HepG2 (cell line): ENCODE measurements at regions not wholly inside any gene's neighbourhood (a gene's known extent, or its start where the extent isn't known, plus 50 kb on each side); places are given as distances from the start of the nearest gene placed in this dataset.

Source experiments
- ATAC-seq: fragments of 200-7000 bp; cut with Tn5 transposase; 3 replicates; pipeline ENCODE4 v1.9.1; 2020; ENCODE audit warnings: mild to moderate bottlenecking, moderate library complexity
- BruUV-seq: library from RNA; stranded (reverse); fragments of 400-500 nt; replicated peaks from 2 replicates; lab custom pipeline; 2021; lab: Mats Ljungman, UMichigan
- CTCF ChIA-PET: fragments of 300-600 bp; formaldehyde crosslinking; extraction: SDS; loops from one replicate; lab custom pipeline; 2021; ENCODE audit warnings: low total read pairs, inconsistent platforms, low intra/inter-chr PET ratio; lab: Yijun Ruan, JAX
- POLR2A ChIA-PET: fragments of 350-600 bp; sonication (Branson Sonifier 250); formaldehyde crosslinking; loops from one replicate; lab custom pipeline; 2020; ENCODE audit warnings: antibody characterized with exemption, inconsistent platforms; lab: Yijun Ruan, JAX
- DNase-seq: peaks from one replicate; pipeline ENCODE4 v3.0.0-alpha.2; 2015; ENCODE audit warnings: low spot score
- FAIRE-seq: peaks from 3 replicates; lab custom pipeline; 2011; peaks lifted over from hg19 to GRCh38; lab: Jason Lieb, UNC
- H2AFZ ChIP-seq: one replicate; pipeline ENCODE4 v1.6.1; 2011; ENCODE audit warnings: low read length, inconsistent platforms
- H3K27ac ChIP-seq: fragments of 300-600 bp; 3 replicates; pipeline ENCODE4 v1.8.0; 2011; ENCODE audit warnings: mixed run types, mild to moderate bottlenecking, mixed read lengths, low read length, inconsistent platforms; ENCODE audit not compliant: insufficient read depth; ENCODE audit errors: extremely low read length
- H3K27me3 ChIP-seq, 2 experiments: fragments of 200-600 bp in 1 of 2; 2 replicates in 1 of 2; 3 replicates in 1 of 2; pipeline versions ENCODE4 v1.6.0 to v1.8.0; 2011; ENCODE audit warnings: low read length in 2 of 2, mild to moderate bottlenecking in 2 of 2, moderate library complexity in 2 of 2, inconsistent platforms in 1 of 2; ENCODE audit not compliant: insufficient read depth in 2 of 2, control insufficient read depth in 1 of 2
- H3K36me3 ChIP-seq, 2 experiments: fragments of 200-600 bp in 1 of 2; replicated peaks in 1 of 2; 2 replicates in 1 of 2; 3 replicates in 1 of 2; pipeline versions ENCODE4 v1.5.1 to v1.8.0; 2011; ENCODE audit warnings: low read length in 2 of 2, inconsistent platforms in 1 of 2; ENCODE audit not compliant: insufficient read depth in 2 of 2, control insufficient read depth in 1 of 2
- H3K4me1 ChIP-seq: 2 replicates; pipeline ENCODE4 v1.5.1; 2012; ENCODE audit warnings: low read length, inconsistent platforms; ENCODE audit not compliant: insufficient read depth
- H3K4me2 ChIP-seq: 2 replicates; pipeline ENCODE4 v1.6.0; 2011; ENCODE audit warnings: low read depth, low read length, inconsistent platforms
- H3K4me3 ChIP-seq, 3 experiments: fragments of 200-600 bp in 1 of 3; sonication (generic), shearing (Covaris generic) in 1 of 3; replicated peaks in 1 of 3; 2 replicates each; pipeline ENCODE4 v1.5.1; 2011 to 2016; ENCODE audit warnings: low read length in 3 of 3, inconsistent platforms in 2 of 3, low read depth in 2 of 3, mild to moderate bottlenecking in 2 of 3, control low read depth in 1 of 3, mixed read lengths in 1 of 3; ENCODE audit not compliant: insufficient read depth in 1 of 3
- H3K79me2 ChIP-seq: one replicate; pipeline ENCODE4 v1.6.1; 2011; ENCODE audit warnings: low read length, inconsistent platforms; ENCODE audit not compliant: insufficient read depth
- H3K9ac ChIP-seq: 2 replicates; pipeline ENCODE4 v1.6.0; 2011; ENCODE audit warnings: mild to moderate bottlenecking, low read depth, low read length, inconsistent platforms; ENCODE audit not compliant: insufficient read depth
- H3K9me3 ChIP-seq: 2 replicates; pipeline ENCODE4 v1.5.1; 2012; ENCODE audit warnings: mild to moderate bottlenecking, low read length
- H4K20me1 ChIP-seq: 2 replicates; pipeline ENCODE4 v1.6.0; 2011; ENCODE audit warnings: inconsistent platforms, mild to moderate bottlenecking, low read length, moderate library complexity; ENCODE audit not compliant: insufficient read depth
- AGO1 ChIP-seq: fragments of 200-400 bp; formaldehyde crosslinking; IDR thresholded peaks from 2 replicates; pipeline ENCODE4 v1.6.1; 2017; ENCODE audit warnings: mild to moderate bottlenecking, low read depth, low read length, moderate library complexity; ENCODE audit not compliant: poor library complexity, severe bottlenecking
- SAP130 ChIP-seq: IDR thresholded peaks from 2 replicates; pipeline ENCODE4 v1.6.1; 2016; ENCODE audit warnings: low read depth
- STAG1 ChIP-seq: sonication (generic); formaldehyde crosslinking; IDR thresholded peaks from 2 replicates; pipeline ENCODE4 v1.4.0; 2020; ENCODE audit warnings: missing genetic modification reagents
- ZNF776 ChIP-seq: sonication (generic); formaldehyde crosslinking; IDR thresholded peaks from 2 replicates; pipeline ENCODE4 v1.4.0; 2020; ENCODE audit warnings: mild to moderate bottlenecking, missing genetic modification reagents
- ZSCAN22 ChIP-seq: sonication (generic); formaldehyde crosslinking; IDR thresholded peaks from 2 replicates; pipeline ENCODE4 v1.4.0; 2020; ENCODE audit warnings: mild to moderate bottlenecking, missing genetic modification reagents
- WGBS: methylation state at CpG from one replicate; pipeline ENCODE4 v1.1.6; 2017; ENCODE audit warnings: low lambda C conversion rate; 5-methylcytosine and 5-hydroxymethylcytosine counted together
- in situ Hi-C: cut with HindIII; loops from 2 replicates; pipeline ENCODE4 v1.10.0; 2017; ENCODE audit warnings: low pct_unique_long_range_greater_than_20kb; ENCODE audit not compliant: extremely low pct_ligation_motif_present
- intact Hi-C: fragments of 100-400 bp; cut with micrococcal nuclease; formaldehyde crosslinking; loops from one replicate; pipeline ENCODE4 v1.10.0; 2022; ENCODE audit not compliant: unreplicated experiment
- TF ChIP-seq, protein P1 (sequence below): sonication (generic); formaldehyde crosslinking; IDR thresholded peaks from 2 replicates; pipeline ENCODE4 v1.8.1; 2022; ENCODE audit warnings: low read depth, mild to moderate bottlenecking, missing genetic modification reagents
- TF ChIP-seq, protein P2 (sequence below): sonication (generic); formaldehyde crosslinking; IDR thresholded peaks from 2 replicates; pipeline ENCODE4 v1.8.0; 2022; ENCODE audit warnings: missing genetic modification reagents, low read depth, mild to moderate bottlenecking, borderline replicate concordance
- TF ChIP-seq, protein P3 (sequence below): IDR thresholded peaks from 2 replicates; pipeline ENCODE4 v1.6.1; 2016; ENCODE audit warnings: mild to moderate bottlenecking
- TF ChIP-seq, protein P4 (sequence below): sonication (generic); formaldehyde crosslinking; IDR thresholded peaks from 2 replicates; pipeline ENCODE4 v1.4.0; 2020; ENCODE audit warnings: mild to moderate bottlenecking, missing genetic modification reagents, borderline replicate concordance
- TF ChIP-seq, protein P5 (sequence below): sonication (generic); formaldehyde crosslinking; IDR thresholded peaks from 2 replicates; pipeline ENCODE4 v1.4.0; 2020; ENCODE audit warnings: missing genetic modification reagents, borderline replicate concordance

DNA sequence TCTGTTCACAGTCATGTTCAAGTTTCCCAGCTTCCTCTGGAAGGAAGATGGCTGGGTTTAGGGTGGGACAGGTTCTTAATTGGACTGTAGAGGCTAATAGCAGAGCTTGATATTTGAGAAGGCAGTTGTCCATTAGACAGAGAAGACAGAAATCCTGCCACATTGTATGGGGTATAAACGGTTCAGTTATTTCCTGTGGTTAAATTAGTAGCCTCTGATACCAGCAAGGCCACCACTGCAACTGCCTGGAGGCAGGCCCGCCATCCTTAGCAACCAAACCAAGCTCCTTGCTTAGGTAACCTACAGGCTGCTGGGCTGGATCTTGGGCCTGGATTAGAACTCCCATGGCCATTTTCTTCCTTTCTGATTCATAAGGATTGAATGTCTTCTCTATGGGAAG, 1367.0 kb downstream of the PCDH7 start:
- FAIRE-seq: no peak
- no TSS peak for BruUV-seq

More for the DNA sequence above, 1367.0 kb downstream of the PCDH7 start:
- H2AFZ ChIP-seq: no peak overlapping the region
- no peak overlapping the region for H3K27ac ChIP-seq
- in situ Hi-C loops (no loop called here), intact Hi-C loops (no loop called here)
- no peak overlapping the region for H3K9ac ChIP-seq
- WGBS: 0% methylated on average over 2 of the region's 2 CpGs
- DNase-seq (no peak), ATAC-seq (no peak)
- no peak for TF ChIP-seq SAP130 (CRISPR knock-in tag)
- TF ChIP-seq, protein P1, sequence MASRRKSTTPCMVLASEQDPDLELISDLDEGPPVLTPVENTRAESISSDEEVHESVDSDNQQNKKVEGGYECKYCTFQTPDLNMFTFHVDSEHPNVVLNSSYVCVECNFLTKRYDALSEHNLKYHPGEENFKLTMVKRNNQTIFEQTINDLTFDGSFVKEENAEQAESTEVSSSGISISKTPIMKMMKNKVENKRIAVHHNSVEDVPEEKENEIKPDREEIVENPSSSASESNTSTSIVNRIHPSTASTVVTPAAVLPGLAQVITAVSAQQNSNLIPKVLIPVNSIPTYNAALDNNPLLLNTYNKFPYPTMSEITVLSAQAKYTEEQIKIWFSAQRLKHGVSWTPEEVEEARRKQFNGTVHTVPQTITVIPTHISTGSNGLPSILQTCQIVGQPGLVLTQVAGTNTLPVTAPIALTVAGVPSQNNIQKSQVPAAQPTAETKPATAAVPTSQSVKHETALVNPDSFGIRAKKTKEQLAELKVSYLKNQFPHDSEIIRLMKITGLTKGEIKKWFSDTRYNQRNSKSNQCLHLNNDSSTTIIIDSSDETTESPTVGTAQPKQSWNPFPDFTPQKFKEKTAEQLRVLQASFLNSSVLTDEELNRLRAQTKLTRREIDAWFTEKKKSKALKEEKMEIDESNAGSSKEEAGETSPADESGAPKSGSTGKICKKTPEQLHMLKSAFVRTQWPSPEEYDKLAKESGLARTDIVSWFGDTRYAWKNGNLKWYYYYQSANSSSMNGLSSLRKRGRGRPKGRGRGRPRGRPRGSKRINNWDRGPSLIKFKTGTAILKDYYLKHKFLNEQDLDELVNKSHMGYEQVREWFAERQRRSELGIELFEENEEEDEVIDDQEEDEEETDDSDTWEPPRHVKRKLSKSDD: no peak
- TF ChIP-seq ZSCAN22 (CRISPR knock-in tag): no peak
- no peak for TF ChIP-seq ZNF776 (CRISPR knock-in tag)
- TF ChIP-seq, protein P2, sequence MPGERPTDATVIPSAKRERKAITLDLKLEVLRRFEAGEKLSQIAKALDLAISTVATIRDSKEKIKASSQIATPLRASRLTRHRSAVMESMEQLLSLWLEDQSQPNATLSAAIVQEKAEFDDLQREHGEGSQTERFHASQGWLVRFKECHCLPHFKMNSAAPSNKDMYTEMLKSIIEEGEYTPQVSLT (CRISPR knock-in tag): no peak
- TF ChIP-seq, protein P3, sequence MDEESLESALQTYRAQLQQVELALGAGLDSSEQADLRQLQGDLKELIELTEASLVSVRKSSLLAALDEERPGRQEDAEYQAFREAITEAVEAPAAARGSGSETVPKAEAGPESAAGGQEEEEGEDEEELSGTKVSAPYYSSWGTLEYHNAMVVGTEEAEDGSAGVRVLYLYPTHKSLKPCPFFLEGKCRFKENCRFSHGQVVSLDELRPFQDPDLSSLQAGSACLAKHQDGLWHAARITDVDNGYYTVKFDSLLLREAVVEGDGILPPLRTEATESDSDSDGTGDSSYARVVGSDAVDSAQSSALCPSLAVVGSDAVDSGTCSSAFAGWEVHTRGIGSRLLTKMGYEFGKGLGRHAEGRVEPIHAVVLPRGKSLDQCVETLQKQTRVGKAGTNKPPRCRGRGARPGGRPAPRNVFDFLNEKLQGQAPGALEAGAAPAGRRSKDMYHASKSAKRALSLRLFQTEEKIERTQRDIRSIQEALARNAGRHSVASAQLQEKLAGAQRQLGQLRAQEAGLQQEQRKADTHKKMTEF (CRISPR knock-in tag): no peak
- TF ChIP-seq AGO1: no peak
- TF ChIP-seq, protein P4, sequence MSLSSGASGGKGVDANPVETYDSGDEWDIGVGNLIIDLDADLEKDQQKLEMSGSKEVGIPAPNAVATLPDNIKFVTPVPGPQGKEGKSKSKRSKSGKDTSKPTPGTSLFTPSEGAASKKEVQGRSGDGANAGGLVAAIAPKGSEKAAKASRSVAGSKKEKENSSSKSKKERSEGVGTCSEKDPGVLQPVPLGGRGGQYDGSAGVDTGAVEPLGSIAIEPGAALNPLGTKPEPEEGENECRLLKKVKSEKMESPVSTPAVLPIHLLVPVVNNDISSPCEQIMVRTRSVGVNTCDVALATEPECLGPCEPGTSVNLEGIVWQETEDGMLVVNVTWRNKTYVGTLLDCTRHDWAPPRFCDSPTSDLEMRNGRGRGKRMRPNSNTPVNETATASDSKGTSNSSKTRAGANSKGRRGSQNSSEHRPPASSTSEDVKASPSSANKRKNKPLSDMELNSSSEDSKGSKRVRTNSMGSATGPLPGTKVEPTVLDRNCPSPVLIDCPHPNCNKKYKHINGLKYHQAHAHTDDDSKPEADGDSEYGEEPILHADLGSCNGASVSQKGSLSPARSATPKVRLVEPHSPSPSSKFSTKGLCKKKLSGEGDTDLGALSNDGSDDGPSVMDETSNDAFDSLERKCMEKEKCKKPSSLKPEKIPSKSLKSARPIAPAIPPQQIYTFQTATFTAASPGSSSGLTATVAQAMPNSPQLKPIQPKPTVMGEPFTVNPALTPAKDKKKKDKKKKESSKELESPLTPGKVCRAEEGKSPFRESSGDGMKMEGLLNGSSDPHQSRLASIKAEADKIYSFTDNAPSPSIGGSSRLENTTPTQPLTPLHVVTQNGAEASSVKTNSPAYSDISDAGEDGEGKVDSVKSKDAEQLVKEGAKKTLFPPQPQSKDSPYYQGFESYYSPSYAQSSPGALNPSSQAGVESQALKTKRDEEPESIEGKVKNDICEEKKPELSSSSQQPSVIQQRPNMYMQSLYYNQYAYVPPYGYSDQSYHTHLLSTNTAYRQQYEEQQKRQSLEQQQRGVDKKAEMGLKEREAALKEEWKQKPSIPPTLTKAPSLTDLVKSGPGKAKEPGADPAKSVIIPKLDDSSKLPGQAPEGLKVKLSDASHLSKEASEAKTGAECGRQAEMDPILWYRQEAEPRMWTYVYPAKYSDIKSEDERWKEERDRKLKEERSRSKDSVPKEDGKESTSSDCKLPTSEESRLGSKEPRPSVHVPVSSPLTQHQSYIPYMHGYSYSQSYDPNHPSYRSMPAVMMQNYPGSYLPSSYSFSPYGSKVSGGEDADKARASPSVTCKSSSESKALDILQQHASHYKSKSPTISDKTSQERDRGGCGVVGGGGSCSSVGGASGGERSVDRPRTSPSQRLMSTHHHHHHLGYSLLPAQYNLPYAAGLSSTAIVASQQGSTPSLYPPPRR (CRISPR knock-in tag): no peak
- no peak for TF ChIP-seq STAG1 (CRISPR knock-in tag)
- TF ChIP-seq, protein P5, sequence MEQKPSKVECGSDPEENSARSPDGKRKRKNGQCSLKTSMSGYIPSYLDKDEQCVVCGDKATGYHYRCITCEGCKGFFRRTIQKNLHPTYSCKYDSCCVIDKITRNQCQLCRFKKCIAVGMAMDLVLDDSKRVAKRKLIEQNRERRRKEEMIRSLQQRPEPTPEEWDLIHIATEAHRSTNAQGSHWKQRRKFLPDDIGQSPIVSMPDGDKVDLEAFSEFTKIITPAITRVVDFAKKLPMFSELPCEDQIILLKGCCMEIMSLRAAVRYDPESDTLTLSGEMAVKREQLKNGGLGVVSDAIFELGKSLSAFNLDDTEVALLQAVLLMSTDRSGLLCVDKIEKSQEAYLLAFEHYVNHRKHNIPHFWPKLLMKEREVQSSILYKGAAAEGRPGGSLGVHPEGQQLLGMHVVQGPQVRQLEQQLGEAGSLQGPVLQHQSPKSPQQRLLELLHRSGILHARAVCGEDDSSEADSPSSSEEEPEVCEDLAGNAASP: no peak
- no peaks in the 10 kb centered on the region for H3K36me3 ChIP-seq
- ChIA-PET POLR2A (no interaction called here), CTCF (no interaction called here)
- no peak overlapping the region for H3K4me2 ChIP-seq
- H3K4me1 ChIP-seq: no peaks in the 10 kb centered on the region
- H4K20me1 ChIP-seq: no peaks in the 10 kb centered on the region
- H3K79me2 ChIP-seq: no peaks in the 10 kb centered on the region
- peaks cover 41% of the 10 kb centered on the region for H3K9me3 ChIP-seq
- no peaks in the 10 kb centered on the region for H3K27me3 ChIP-seq
- no peak overlapping the region for H3K4me3 ChIP-seq
